ENCODE measurements at regions not wholly inside any gene's neighbourhood (a gene's known extent, or its start where the extent isn't known, plus 50 kb on each side); places are given as distances from the start of the nearest gene placed in this dataset.

DNA sequence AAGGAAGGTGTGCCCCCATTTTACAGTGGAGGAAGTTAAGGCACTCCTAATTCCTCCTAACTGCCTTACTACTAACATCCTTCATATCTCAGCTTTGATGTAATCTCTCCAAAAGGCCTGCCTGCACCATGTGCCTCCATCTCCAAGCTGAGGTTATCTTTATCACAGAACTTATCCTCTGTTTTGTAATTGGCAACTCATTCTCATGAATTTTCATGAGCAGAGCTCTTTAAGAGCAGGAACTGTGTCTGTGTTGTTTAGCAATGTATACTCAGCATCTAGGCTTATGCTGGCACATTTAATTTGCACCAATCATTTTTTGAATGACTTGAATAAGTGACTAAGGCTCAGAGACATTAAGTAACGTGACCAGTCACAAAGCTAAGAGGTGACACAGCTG is 147.9 kb upstream of the VLDLR start:
- intact Hi-C loops (cut with DNase I): no loop called here
- no peak for DNase-seq
- no peak for ATAC-seq

DNA sequence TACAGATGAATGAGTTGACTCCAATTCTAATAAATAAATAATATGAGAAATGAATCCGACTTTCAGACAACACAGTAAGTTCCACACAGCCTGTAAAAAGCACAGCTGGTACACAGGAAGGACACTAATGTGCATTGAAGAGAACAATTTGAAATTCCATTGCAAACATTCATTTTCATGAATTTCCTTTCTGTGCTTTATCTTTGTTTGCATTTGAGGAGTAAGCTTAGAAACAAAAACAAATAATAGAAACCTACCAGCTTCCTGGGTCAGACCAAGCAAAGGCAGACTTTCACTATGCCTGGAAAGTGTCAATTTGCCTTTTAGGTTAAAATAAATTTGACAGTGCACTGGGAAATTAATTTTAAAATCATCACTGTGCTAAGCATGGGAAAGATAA is 143.8 kb upstream of the VLDLR start:
- ATAC-seq (no peak), DNase-seq (no peak)
- intact Hi-C loops (cut with DNase I): no loop called here

DNA sequence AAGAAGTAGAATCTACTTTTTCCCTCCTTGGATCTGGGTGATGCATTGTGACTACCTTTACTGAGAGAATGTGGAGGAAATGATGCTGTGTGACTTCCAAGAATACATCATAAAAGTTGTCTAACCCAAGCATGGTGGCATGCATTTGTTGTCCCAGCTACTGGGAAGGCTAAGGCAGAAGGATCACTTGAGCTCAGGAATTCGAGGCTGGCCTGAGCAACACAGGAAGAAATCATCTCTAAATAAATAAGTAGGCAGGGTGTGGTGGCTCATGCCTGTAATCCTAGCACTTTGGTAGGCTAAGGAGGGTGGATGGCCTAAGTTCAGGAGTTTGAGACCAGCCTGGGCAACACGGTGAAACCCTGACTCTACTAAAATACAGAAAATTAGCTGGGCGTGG is 143.2 kb upstream of the VLDLR start:
- intact Hi-C loops (cut with DNase I): no loop called here
- no peak for ATAC-seq

GRCh38 chr9:2479056-2479565 is 142.5 kb upstream of the VLDLR start:
- no peak for ATAC-seq
- intact Hi-C loops (cut with DNase I): no loop called here
- DNase-seq: no peak

More for the DNA sequence above, 143.2 kb upstream of the VLDLR start:
- DNase-seq: no peak

DNA sequence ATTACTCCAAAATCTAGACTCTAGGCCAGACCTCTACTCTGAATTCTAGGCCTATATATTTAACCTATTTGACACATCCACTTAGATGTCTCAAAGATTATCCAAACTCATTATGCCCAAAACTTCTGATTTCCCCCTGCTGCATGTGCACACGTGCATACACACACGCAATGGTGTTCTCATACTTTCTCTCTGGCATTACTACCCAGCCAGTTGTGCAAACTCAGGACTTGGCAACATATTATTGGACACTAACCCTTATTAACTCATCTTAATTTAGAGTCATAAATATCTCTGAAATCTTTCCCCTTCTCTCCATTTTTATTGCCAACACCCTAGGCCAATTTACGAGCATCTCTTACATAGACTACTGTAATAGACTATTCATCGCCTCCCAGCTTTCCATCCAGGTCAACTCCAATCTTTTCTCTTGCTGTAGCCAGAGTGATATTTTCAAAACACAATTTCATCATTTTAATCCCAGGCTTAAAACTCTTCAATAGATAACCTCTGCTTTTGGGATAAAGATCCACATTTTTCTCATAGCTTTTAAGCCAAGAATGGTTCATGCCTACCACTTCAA is 141.2 kb upstream of the VLDLR start:
- peak in 1 of 2 donors; percentile 68 for ATAC-seq
- DNase-seq: no peak
- intact Hi-C loops (cut with DNase I): no loop called here

DNA sequence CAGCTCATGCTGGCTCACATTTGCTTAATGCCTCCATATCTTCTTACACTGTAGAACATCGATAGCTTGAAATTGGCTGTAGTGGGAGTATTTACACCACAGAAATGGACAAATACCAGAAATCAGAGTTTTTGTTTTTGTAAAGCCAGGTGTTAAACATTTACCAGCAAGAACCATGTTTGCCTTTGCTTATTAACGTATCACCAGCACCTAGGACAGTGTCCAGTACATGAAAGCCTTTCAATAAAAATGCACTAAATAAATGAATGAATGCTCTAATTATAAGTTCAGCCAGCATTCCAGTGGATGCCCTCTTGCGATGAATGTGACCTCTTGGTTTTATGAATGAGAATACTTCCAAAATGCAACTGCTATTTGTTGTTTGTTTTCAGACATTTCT is 140.4 kb upstream of the VLDLR start:
- DNase-seq: no peak
- no peak for ATAC-seq
- intact Hi-C loops (cut with DNase I): no loop called here

DNA sequence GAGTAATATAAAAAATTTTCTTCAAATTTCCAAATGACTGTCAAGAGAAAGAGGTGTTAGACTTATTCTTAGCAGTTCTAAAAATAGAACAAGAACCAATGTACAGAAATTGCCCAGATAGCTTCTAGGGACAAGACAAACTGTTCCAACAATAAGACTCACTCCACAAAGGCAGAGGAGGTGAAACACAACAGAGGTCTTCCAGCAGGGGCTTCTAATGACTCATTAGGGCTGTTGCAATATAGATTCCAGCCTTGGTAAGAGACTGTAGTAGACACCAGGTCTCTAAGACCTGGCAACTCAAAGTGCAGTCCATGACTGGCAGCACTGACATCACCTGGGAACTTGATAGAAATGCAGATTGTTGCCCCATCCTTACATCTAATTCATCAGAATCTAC is 134.6 kb upstream of the VLDLR start:
- no peak for DNase-seq
- peak in 1 of 2 donors; percentile 50 for ATAC-seq
- intact Hi-C loops (cut with DNase I): no loop called here

GRCh38 chr9:2489838-2490314 is 131.7 kb upstream of the VLDLR start:
- intact Hi-C loops (cut with DNase I): loop anchor here (10.0 kb wide), 2 partner anchors 135 to 315 kb away; partner anchors contain the start of gene VLDLR (in 2 of the 2)
- no peak for DNase-seq

GRCh38 chr9:2492161-2492560 is 129.4 kb upstream of the VLDLR start:
- DNase-seq: no peak
- intact Hi-C loops (cut with DNase I): loop anchor here (10.0 kb wide), 2 partner anchors 133 to 313 kb away; partner anchors contain the start of gene VLDLR (in 2 of the 2)
- no peak for ATAC-seq

More at GRCh38 chr9:2489838-2490314, 131.7 kb upstream of the VLDLR start:
- ATAC-seq: peak; percentile 76 to 79

- ATAC-seq (peak in 1 of 2 donors; percentile 24), DNase-seq (no peak)
- intact Hi-C loops (cut with DNase I): loop anchor here (10.0 kb wide), 2 partner anchors 132 to 312 kb away; partner anchors contain the start of gene VLDLR (in 2 of the 2)
These were observed 128.5 kb upstream of the VLDLR start for GRCh38 chr9:2493109-2493508.

- intact Hi-C loops (cut with DNase I): loop anchor here (10.0 kb wide), 2 partner anchors 131 to 311 kb away; partner anchors contain the start of gene VLDLR (in 2 of the 2)
- ATAC-seq: no peak
- DNase-seq: no peak
These were observed 128.1 kb upstream of the VLDLR start for GRCh38 chr9:2493529-2493928.

DNA sequence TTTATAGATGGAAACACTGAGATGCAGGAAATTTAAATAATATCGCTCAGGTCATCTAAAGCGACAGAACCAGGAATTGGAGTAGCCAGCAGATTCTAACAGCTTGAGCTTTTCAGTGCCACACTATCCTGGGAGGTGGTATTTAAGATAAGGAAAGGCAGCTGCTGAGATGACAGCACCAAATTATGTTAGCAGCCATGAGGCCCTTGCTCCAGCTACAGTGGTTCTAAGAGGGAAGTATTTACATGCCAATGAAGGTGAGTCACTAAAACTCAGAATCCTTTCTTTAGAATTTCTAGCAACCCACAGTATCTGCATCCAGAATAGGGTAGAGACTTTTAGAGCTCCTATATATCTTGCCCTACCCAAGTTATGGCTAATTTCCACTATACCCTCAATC is 127.0 kb upstream of the VLDLR start:
- intact Hi-C loops (cut with DNase I): loop anchor here (10.0 kb wide), 2 partner anchors 130 to 310 kb away; partner anchors contain the start of gene VLDLR (in 2 of the 2)
- ATAC-seq: peak in 1 of 2 donors; percentile 71

GRCh38 chr9:2495221-2496005 is 126.2 kb upstream of the VLDLR start:
- DNase-seq (no peak), ATAC-seq (no peak)
- intact Hi-C loops (cut with DNase I): loop anchor here (5.0 to 10.0 kb wide), 3 partner anchors 77 to 309 kb away; partner anchors contain the start of gene VLDLR (in 2 of the 2)

More for the DNA sequence above, 127.0 kb upstream of the VLDLR start:
- DNase-seq: no peak

DNA sequence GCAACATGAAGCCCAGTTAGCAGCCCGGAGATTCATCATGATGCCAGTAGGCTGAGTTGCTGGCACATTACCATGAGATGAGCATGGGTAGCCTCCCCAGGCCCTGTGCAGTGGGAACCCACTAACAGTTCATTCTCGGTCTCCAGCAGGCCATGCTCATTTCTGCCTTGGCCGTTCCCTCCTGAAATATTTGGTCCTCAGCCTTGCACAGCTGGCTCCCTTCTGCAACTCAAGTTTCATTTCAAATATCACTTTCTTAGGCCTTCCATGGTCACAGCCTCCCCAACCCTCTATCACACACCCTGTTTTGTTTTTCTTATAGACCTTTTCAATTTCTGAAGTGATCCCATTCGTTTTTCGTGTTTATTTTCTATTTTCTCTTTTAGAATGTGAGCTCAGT is 125.4 kb upstream of the VLDLR start:
- intact Hi-C loops (cut with DNase I): loop anchor here (5.0 to 10.0 kb wide), 3 partner anchors 76 to 309 kb away; partner anchors contain the start of gene VLDLR (in 2 of the 2)
- DNase-seq: no peak
- ATAC-seq: peak; percentile 19 to 25

GRCh38 chr9:2496934-2497333 is 124.7 kb upstream of the VLDLR start:
- ATAC-seq (peak; percentile 66 to 74), DNase-seq (no peak)
- intact Hi-C loops (cut with DNase I): loop anchor here (5.0 to 10.0 kb wide), 3 partner anchors 75 to 308 kb away; partner anchors contain the start of gene VLDLR (in 2 of the 2)

GRCh38 chr9:2497666-2498400 is 123.8 kb upstream of the VLDLR start:
- DNase-seq (no peak), ATAC-seq (peak in 1 of 2 donors; percentile 8)
- intact Hi-C loops (cut with DNase I): loop anchor here (5.0 to 10.0 kb wide), 3 partner anchors 74 to 307 kb away; partner anchors contain the start of gene VLDLR (in 2 of the 2)

DNA sequence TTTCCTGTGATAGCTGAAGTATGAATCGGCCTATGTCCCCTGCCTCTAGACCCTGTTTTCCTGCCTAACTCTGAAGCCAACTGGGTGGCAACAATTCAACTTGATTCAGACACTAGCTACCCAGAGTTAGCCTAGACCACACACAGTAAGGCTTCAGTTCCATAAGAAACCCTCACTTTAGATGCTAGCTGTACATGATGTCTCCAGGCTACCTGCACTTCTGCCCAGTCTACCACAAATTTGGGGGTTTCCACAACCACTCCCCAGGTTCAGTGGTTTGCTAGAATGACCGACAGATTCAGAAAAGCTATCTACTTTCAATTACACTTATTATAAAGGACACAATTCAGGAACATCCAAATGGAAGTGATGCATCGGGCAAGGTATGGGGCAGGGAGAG is 119.4 kb upstream of the VLDLR start:
- ATAC-seq (no peak), DNase-seq (no peak)
- intact Hi-C loops (cut with DNase I): no loop called here

- intact Hi-C loops (cut with DNase I): no loop called here
- DNase-seq: no peak
- peak in 1 of 2 donors; percentile 21 for ATAC-seq
These were observed 118.8 kb upstream of the VLDLR start for GRCh38 chr9:2502760-2503159.

DNA sequence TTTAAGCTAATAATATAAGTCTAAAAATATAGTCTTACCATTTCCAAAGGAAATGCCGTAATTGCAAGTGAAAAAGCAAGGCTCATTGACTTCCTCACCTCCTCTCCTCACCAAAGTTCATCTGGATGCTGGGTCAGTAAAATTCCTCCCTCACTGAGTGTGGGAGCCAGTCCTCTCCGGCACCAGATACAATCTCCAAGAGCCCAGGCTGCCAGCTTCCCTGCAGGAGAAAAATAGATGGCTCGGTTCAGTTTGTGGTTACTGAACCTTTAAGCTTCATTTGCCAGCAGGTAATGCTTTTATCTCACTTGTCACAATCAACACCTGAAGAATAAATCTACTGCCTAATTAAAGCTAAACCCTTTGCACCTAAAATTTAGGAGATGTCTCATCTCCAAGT is 115.3 kb upstream of the VLDLR start:
- ATAC-seq: no peak
- intact Hi-C loops (cut with DNase I): no loop called here
- DNase-seq: no peak
